Gastrocnemius medialis (tissue), 4 donors: ENCODE measurements at regions not wholly inside any gene's neighbourhood (a gene's known extent, or its start where the extent isn't known, plus 50 kb on each side); places are given as distances from the start of the nearest gene placed in this dataset.
"Not testable (repeated sequence)": the region's sequence is repeated elsewhere in the genome, so short reads cannot be mapped to it uniquely, and the experiment has no call there.

Source experiments
- CTCF ChIP-seq, 5 experiments: fragments of 450-650 bp in 3 of 5; fragments of 200-600 bp in 2 of 5; sonication (generic) in 2 of 5; IDR thresholded peaks in 4 of 5; conservative IDR thresholded peaks in 1 of 5; 1 replicate in 4 of 5; 2 replicates in 1 of 5; pipeline ENCODE4 v1.5.1; 2016 to 2019; ENCODE audit warnings: antibody characterized with exemption in 5 of 5, mild to moderate bottlenecking in 3 of 5, moderate library complexity in 3 of 5
- POLR2A ChIP-seq, 2 donors: fragments of 450-650 bp; IDR thresholded peaks; one replicate each; pipeline ENCODE4 v1.6.1; 2017; ENCODE audit warnings: antibody characterized with exemption in 2 of 2, mild to moderate bottlenecking in 2 of 2, moderate library complexity in 2 of 2

GRCh38 chr1:234809854-234810245 is 199.9 kb upstream of the IRF2BP2 start:
- TF ChIP-seq CTCF (IDR thresholded peaks at IDR 0.05 in 4 of 5, conservative IDR thresholded peaks at IDR 0.05 in 1 of 5); POLR2A (IDR thresholded peaks at IDR 0.05): not testable (repeated sequence)
